Muscle layer of colon (tissue), 2 donors: ENCODE measurements at regions not wholly inside any gene's neighbourhood (a gene's known extent, or its start where the extent isn't known, plus 50 kb on each side); places are given as distances from the start of the nearest gene placed in this dataset.

Experiments
- H3K27ac ChIP-seq: one replicate; pipeline ENCODE4 v1.7.0; 2013; ENCODE audit warnings: low read depth, mild to moderate bottlenecking, low read length, moderate library complexity
- H3K27me3 ChIP-seq, 2 donors: one replicate each; pipeline ENCODE4 v1.7.0; 2013; ENCODE audit warnings: low read length in 2 of 2, mild to moderate bottlenecking in 2 of 2; ENCODE audit not compliant: insufficient read depth in 2 of 2, control insufficient read depth in 1 of 2
- H3K36me3 ChIP-seq: one replicate; pipeline ENCODE4 v1.7.0; 2013; ENCODE audit warnings: mild to moderate bottlenecking, low read length; ENCODE audit not compliant: insufficient read depth
- H3K4me1 ChIP-seq: one replicate; pipeline ENCODE4 v1.7.0; 2013; ENCODE audit warnings: mild to moderate bottlenecking, low read length; ENCODE audit not compliant: insufficient read depth
- H3K4me3 ChIP-seq, 2 donors: one replicate each; pipeline ENCODE4 v1.7.0; 2013; ENCODE audit warnings: low read length in 2 of 2, low read depth in 1 of 2, mild to moderate bottlenecking in 1 of 2, moderate library complexity in 1 of 2
- H3K9ac ChIP-seq: one replicate; pipeline ENCODE4 v1.7.0; 2013; ENCODE audit warnings: low read length
- H3K9me3 ChIP-seq: one replicate; pipeline ENCODE4 v1.7.0; 2013; ENCODE audit warnings: mild to moderate bottlenecking, low read length
- donor health status: abdominal sarcoma.
- donor health status: Adenocarcinoma of cecum.

GRCh38 chr18:46392576-46392975 is 264.4 kb downstream of the LOXHD1 start:
- H3K9me3 ChIP-seq, result no peaks in the 10 kb centered on the region

DNA sequence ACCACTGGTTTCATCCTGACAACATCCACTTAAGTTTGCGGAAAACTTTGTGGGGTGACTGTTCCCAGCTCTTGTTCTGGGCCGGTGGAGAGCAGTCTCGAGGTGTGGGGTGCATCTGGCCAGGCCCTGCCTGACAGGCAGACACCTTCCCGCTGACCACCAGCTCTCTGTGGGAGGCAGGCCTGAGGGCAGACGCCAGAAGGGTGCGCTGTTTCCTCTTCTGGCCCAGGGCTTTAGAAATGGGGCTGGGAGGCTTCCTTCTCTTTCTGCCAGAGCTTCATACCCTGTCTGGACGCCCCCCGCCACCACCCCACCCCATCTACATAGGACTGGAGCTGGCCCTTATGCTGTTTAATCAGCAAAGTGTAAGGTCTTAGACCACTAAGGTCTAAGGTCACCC is 263.8 kb downstream of the LOXHD1 start:
- no peaks in the 10 kb centered on the region for H3K27me3 ChIP-seq
- H3K9ac ChIP-seq, result no peak overlapping the region
- H3K9me3 ChIP-seq, result no peaks in the 10 kb centered on the region
- peaks cover 4% of the 10 kb centered on the region for H3K4me1 ChIP-seq
- H3K4me3 ChIP-seq, result no peak overlapping the region
- H3K27ac ChIP-seq, result no peak overlapping the region
- no peaks in the 10 kb centered on the region for H3K36me3 ChIP-seq

More at GRCh38 chr18:46392576-46392975, 264.4 kb downstream of the LOXHD1 start:
- Histone ChIP-seq H3K36me3 (no peaks in the 10 kb centered on the region), H3K27me3 (no peaks in the 10 kb centered on the region), H3K4me1 (peaks cover 10% of the 10 kb centered on the region), H3K27ac (no peak overlapping the region), H3K4me3 (no peak overlapping the region), H3K9ac (no peak overlapping the region)

DNA sequence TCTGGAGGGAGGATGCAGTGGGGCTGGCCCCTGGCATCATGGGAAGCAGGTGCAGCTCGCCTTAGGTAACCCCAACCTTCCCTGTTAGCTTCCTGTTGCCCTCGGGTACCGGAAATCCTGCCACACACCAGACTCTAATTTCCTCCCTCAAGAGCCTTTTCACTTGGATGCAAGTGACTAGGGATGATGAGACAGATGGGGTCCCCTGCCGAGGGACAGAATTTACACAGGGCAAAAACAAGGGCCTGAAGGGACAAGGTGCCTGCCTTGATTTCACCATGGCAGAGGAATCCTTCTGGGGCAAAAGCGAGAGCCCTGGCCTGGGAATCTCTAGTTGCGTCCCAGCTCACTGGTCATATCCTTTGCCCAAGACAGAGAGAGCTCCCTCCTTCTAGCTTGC is 263.1 kb downstream of the LOXHD1 start:
- no peak overlapping the region for H3K4me3 ChIP-seq
- H3K27me3 ChIP-seq, result no peaks in the 10 kb centered on the region
- no peaks in the 10 kb centered on the region for H3K4me1 ChIP-seq
- H3K9ac ChIP-seq, result no peak overlapping the region
- H3K9me3 ChIP-seq, result no peaks in the 10 kb centered on the region
- H3K36me3 ChIP-seq, result no peaks in the 10 kb centered on the region
- H3K27ac ChIP-seq, result no peak overlapping the region

- H3K4me3 ChIP-seq, result no peak overlapping the region
- H3K9ac ChIP-seq, result no peak overlapping the region
- H3K9me3 ChIP-seq, result no peaks in the 10 kb centered on the region
- no peak overlapping the region for H3K27ac ChIP-seq
- no peaks in the 10 kb centered on the region for H3K27me3 ChIP-seq
- H3K36me3 ChIP-seq, result no peaks in the 10 kb centered on the region
- no peaks in the 10 kb centered on the region for H3K4me1 ChIP-seq
Observed at GRCh38 chr18:46395795-46396194, 261.2 kb downstream of the LOXHD1 start.

GRCh38 chr18:46397174-46397573 is 259.8 kb downstream of the LOXHD1 start:
- Histone ChIP-seq H3K27me3 (no peaks in the 10 kb centered on the region), H3K4me3 (no peak overlapping the region), H3K36me3 (no peaks in the 10 kb centered on the region), H3K9me3 (no peaks in the 10 kb centered on the region), H3K9ac (no peak overlapping the region), H3K4me1 (no peaks in the 10 kb centered on the region), H3K27ac (no peak overlapping the region)

DNA sequence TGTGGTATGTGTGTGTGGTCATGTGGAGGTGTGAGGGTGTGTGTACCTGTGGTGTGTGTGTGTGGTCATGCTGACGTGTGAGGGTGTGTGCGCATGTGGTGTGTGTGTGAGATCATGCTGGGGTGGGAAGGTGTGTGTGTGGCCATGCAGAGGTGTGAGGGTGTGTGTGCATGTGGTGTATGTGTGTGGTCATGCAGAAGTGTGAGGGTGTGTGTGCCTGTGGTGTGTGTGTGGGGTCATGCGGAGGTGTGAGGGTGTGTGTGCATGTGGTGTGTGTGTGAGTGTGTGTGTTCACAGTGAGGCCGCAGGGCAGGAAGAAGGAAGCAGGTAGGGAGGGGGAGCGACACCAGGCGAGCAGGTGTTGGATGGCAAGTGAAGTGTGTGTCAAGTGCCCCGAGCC is 259.0 kb downstream of the LOXHD1 start:
- no peaks in the 10 kb centered on the region for H3K27me3 ChIP-seq
- H3K4me3 ChIP-seq, result no peak overlapping the region
- H3K9ac ChIP-seq, result no peak overlapping the region
- no peaks in the 10 kb centered on the region for H3K36me3 ChIP-seq
- no peaks in the 10 kb centered on the region for H3K9me3 ChIP-seq
- no peak overlapping the region for H3K27ac ChIP-seq
- H3K4me1 ChIP-seq, result no peaks in the 10 kb centered on the region

- no peaks in the 10 kb centered on the region for H3K36me3 ChIP-seq
- no peak overlapping the region for H3K27ac ChIP-seq
- no peak overlapping the region for H3K9ac ChIP-seq
- H3K4me1 ChIP-seq, result no peaks in the 10 kb centered on the region
- no peaks in the 10 kb centered on the region for H3K9me3 ChIP-seq
- H3K27me3 ChIP-seq, result no peaks in the 10 kb centered on the region
- H3K4me3 ChIP-seq, result no peak overlapping the region
Observed at GRCh38 chr18:46398625-46399024, 258.4 kb downstream of the LOXHD1 start.

- Histone ChIP-seq H3K9me3 (no peaks in the 10 kb centered on the region), H3K4me1 (no peaks in the 10 kb centered on the region), H3K27me3 (no peaks in the 10 kb centered on the region), H3K27ac (no peak overlapping the region), H3K4me3 (no peak overlapping the region), H3K36me3 (no peaks in the 10 kb centered on the region), H3K9ac (no peak overlapping the region)
Observed at GRCh38 chr18:46399303-46399702, 257.7 kb downstream of the LOXHD1 start.

- H3K36me3 ChIP-seq, result no peaks in the 10 kb centered on the region
- H3K4me1 ChIP-seq, result no peaks in the 10 kb centered on the region
- H3K4me3 ChIP-seq, result no peak overlapping the region
- no peaks in the 10 kb centered on the region for H3K27me3 ChIP-seq
- H3K9ac ChIP-seq, result no peak overlapping the region
- no peak overlapping the region for H3K27ac ChIP-seq
- no peaks in the 10 kb centered on the region for H3K9me3 ChIP-seq
Observed at GRCh38 chr18:46400449-46400848, 256.6 kb downstream of the LOXHD1 start.

GRCh38 chr18:46401486-46402070 is 255.4 kb downstream of the LOXHD1 start:
- Histone ChIP-seq H3K36me3 (no peaks in the 10 kb centered on the region), H3K9me3 (no peaks in the 10 kb centered on the region), H3K4me3 (no peak overlapping the region), H3K27ac (no peak overlapping the region), H3K9ac (no peak overlapping the region), H3K4me1 (peaks cover 3% of the 10 kb centered on the region), H3K27me3 (no peaks in the 10 kb centered on the region)

DNA sequence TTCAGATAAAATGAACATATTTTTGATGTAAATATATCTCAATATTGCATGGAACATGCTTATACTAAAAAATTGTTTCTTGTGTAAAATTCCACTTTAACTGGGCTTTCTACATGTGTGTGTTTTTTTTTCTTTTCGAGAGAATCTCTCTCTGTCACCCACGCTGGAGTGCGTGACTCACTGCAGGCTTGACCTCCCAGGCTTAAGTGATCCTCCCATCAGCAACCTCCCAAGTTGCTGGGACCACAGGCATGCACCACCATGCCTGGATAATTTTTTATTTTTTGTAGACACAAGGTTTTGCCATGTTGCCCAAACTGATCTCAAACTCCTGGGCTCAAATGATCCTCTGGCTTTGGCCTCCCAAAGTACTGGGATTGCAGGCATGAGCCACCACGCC is 254.6 kb downstream of the LOXHD1 start:
- no peak overlapping the region for H3K4me3 ChIP-seq

GRCh38 chr18:46402945-46403344 is 254.1 kb downstream of the LOXHD1 start:
- H3K27me3 ChIP-seq, result no peaks in the 10 kb centered on the region
- H3K4me3 ChIP-seq, result no peak overlapping the region
- no peak overlapping the region for H3K27ac ChIP-seq
- no peak overlapping the region for H3K9ac ChIP-seq
- H3K9me3 ChIP-seq, result no peaks in the 10 kb centered on the region
- no peaks in the 10 kb centered on the region for H3K36me3 ChIP-seq
- H3K4me1 ChIP-seq, result peaks cover 17% of the 10 kb centered on the region

More for the DNA sequence above, 254.6 kb downstream of the LOXHD1 start:
- Histone ChIP-seq H3K4me1 (peaks cover 11% of the 10 kb centered on the region), H3K27me3 (no peaks in the 10 kb centered on the region), H3K9me3 (no peaks in the 10 kb centered on the region), H3K9ac (no peak overlapping the region), H3K27ac (no peak overlapping the region), H3K36me3 (no peaks in the 10 kb centered on the region)
